Panc1 (cell line): ENCODE measurements at regions not wholly inside any gene's neighbourhood (a gene's known extent, or its start where the extent isn't known, plus 50 kb on each side); places are given as distances from the start of the nearest gene placed in this dataset.

Experiments
- CTCF ChIP-seq: fragments of 450-650 bp; IDR thresholded peaks from 2 replicates; pipeline ENCODE4 v1.5.1; 2017; ENCODE audit warnings: mild to moderate bottlenecking
- SIN3A ChIP-seq: IDR thresholded peaks from 2 replicates; pipeline ENCODE4 v1.6.1; 2012; ENCODE audit warnings: low read depth, mild to moderate bottlenecking, low read length, moderate library complexity, borderline replicate concordance; ENCODE audit not compliant: insufficient read depth

- TF ChIP-seq SIN3A, result no peak
- TF ChIP-seq CTCF, result no peak
Observed at GRCh38 chr1:193473932-193474331, 287.5 kb upstream of the B3GALT2 start.
